SK-N-SH (cell line): ENCODE measurements at regions not wholly inside any gene's neighbourhood (a gene's known extent, or its start where the extent isn't known, plus 50 kb on each side); places are given as distances from the start of the nearest gene placed in this dataset.

ENCODE experiments used
- CTCF ChIA-PET: fragments of 300-600, 350-600 bp; formaldehyde crosslinking; extraction: SDS; loops from one replicate; lab custom pipeline; 2021; lab: Yijun Ruan, JAX
- POLR2A ChIA-PET: fragments of 350-600 bp; sonication (Branson Sonifier 250); formaldehyde crosslinking; extraction: SDS; loops from one replicate; lab custom pipeline; 2020; ENCODE audit warnings: antibody characterized with exemption, inconsistent platforms; lab: Yijun Ruan, JAX
- DNase-seq: peaks from one replicate; pipeline ENCODE4 v3.0.0; 2012
- H2AFZ ChIP-seq: fragments of 200-600 bp; sonication (generic); 2 replicates; pipeline ENCODE4 v1.8.1; 2016; ENCODE audit warnings: antibody characterized with exemption, mild to moderate bottlenecking, low read depth
- H3F3A ChIP-seq: fragments of 200-600 bp; sonication (generic); replicated peaks from 2 replicates; pipeline ENCODE3; 2016; ENCODE audit warnings: antibody characterized with exemption, mild to moderate bottlenecking; ENCODE audit not compliant: insufficient read depth
- H3K27ac ChIP-seq, 2 experiments: fragments of 200-500 bp in 1 of 2; fragments of 200-600 bp in 1 of 2; sonication (Bioruptor generic) in 1 of 2; sonication (generic), shearing (Covaris generic) in 1 of 2; 2 replicates each; pipeline versions ENCODE4 v1.5.1 to v1.6.1; 2014 to 2016; ENCODE audit warnings: low read depth in 2 of 2, inconsistent platforms in 1 of 2, low read length in 1 of 2, mild to moderate bottlenecking in 1 of 2, mixed read lengths in 1 of 2
- H3K27me3 ChIP-seq: fragments of 200-600 bp; sonication (generic), shearing (Covaris generic); 2 replicates; pipeline ENCODE4 v1.6.1; 2016; ENCODE audit warnings: mixed run types; ENCODE audit not compliant: insufficient read depth
- H3K36me3 ChIP-seq, 2 experiments: fragments of 200-500 bp in 1 of 2; fragments of 200-600 bp in 1 of 2; sonication (Bioruptor generic) in 1 of 2; sonication (generic) in 1 of 2; replicated peaks in 1 of 2; 2 replicates each; pipeline versions ENCODE3 to v1.5.1; 2014 to 2016; ENCODE audit warnings: low read length in 1 of 2, mild to moderate bottlenecking in 1 of 2; ENCODE audit not compliant: insufficient read depth in 2 of 2, control insufficient read depth in 1 of 2
- H3K4me1 ChIP-seq, 2 experiments: fragments of 200-500 bp in 1 of 2; fragments of 200-600 bp in 1 of 2; sonication (Bioruptor generic) in 1 of 2; sonication (generic), shearing (Covaris generic) in 1 of 2; 2 replicates each; pipeline versions ENCODE4 v1.5.1 to v1.6.1; 2014 to 2016; ENCODE audit warnings: low read depth in 1 of 2, low read length in 1 of 2, mixed run types in 1 of 2; ENCODE audit not compliant: insufficient read depth in 2 of 2, control insufficient read depth in 1 of 2
- H3K4me2 ChIP-seq: fragments of 200-600 bp; sonication (generic), shearing (Covaris generic); 2 replicates; pipeline ENCODE4 v1.6.1; 2017; ENCODE audit warnings: mixed run types
- H3K4me3 ChIP-seq, 2 experiments: fragments of 200-500 bp in 1 of 2; fragments of 200-600 bp in 1 of 2; sonication (Bioruptor generic) in 1 of 2; sonication (generic), shearing (Covaris generic) in 1 of 2; 2 replicates each; pipeline versions ENCODE4 v1.5.1 to v1.8.1; 2014 to 2016; ENCODE audit warnings: low read depth in 2 of 2, inconsistent platforms in 1 of 2, low read length in 1 of 2, mild to moderate bottlenecking in 1 of 2, mixed read lengths in 1 of 2, moderate library complexity in 1 of 2
- H3K79me2 ChIP-seq: fragments of 200-600 bp; sonication (generic); 2 replicates; pipeline ENCODE4 v1.8.1; 2017; ENCODE audit warnings: mild to moderate bottlenecking; ENCODE audit not compliant: insufficient read depth
- H3K9ac ChIP-seq: fragments of 200-600 bp; sonication (generic); 2 replicates; pipeline ENCODE4 v1.6.1; 2017; ENCODE audit warnings: mixed run types
- H3K9me2 ChIP-seq: fragments of 200-600 bp; sonication (generic); 2 replicates; pipeline ENCODE4 v1.6.1; 2017; ENCODE audit warnings: mixed run types
- H3K9me3 ChIP-seq: fragments of 200-600 bp; sonication (generic); 2 replicates; pipeline ENCODE4 v1.6.1; 2017; ENCODE audit warnings: mixed run types, mild to moderate bottlenecking, moderate library complexity
- H4K20me1 ChIP-seq: fragments of 200-600 bp; sonication (generic); 2 replicates; pipeline ENCODE4 v1.6.1; 2017; ENCODE audit warnings: mild to moderate bottlenecking, mixed run types; ENCODE audit not compliant: insufficient read depth
- ELF1 ChIP-seq: IDR thresholded peaks from 2 replicates; pipeline ENCODE4 v1.4.0; 2012
- EP300 ChIP-seq, 2 experiments: IDR thresholded peaks; 2 replicates each; pipeline versions ENCODE4 v1.4.0 to v1.6.1; 2012; ENCODE audit warnings: borderline replicate concordance in 1 of 2, low read depth in 1 of 2, low read length in 1 of 2
- FOSL2 ChIP-seq: IDR thresholded peaks from 2 replicates; pipeline ENCODE4 v1.4.0; 2012; ENCODE audit warnings: low read depth, mild to moderate bottlenecking, moderate library complexity, borderline replicate concordance
- FOXJ3 ChIP-seq: sonication (generic); formaldehyde crosslinking; IDR thresholded peaks from 2 replicates; pipeline ENCODE4 v1.5.1; 2020; ENCODE audit warnings: mild to moderate bottlenecking, missing genetic modification reagents
- GABPA ChIP-seq: IDR thresholded peaks from 2 replicates; pipeline ENCODE4 v1.4.0; 2012; ENCODE audit warnings: low read depth, mild to moderate bottlenecking
- GATA2 ChIP-seq: sonication (generic); formaldehyde crosslinking; IDR thresholded peaks from 2 replicates; pipeline ENCODE4 v1.5.0; 2020; ENCODE audit warnings: mild to moderate bottlenecking, missing genetic modification reagents
- IRF3 ChIP-seq: fragments of 150-350 bp; IDR thresholded peaks from 2 replicates; pipeline ENCODE4 v1.6.1; 2016; ENCODE audit warnings: mild to moderate bottlenecking, low read depth, low read length
- JUND ChIP-seq: IDR thresholded peaks from 2 replicates; pipeline ENCODE4 v1.4.0; 2012
- MEF2A ChIP-seq: IDR thresholded peaks from 2 replicates; pipeline ENCODE4 v1.4.0; 2012; ENCODE audit warnings: low read depth, borderline replicate concordance
- MXI1 ChIP-seq: IDR thresholded peaks from 2 replicates; pipeline ENCODE4 v1.6.1; 2012; ENCODE audit warnings: mild to moderate bottlenecking, low read depth, low read length, improper control_type of control experiment
- NFIC ChIP-seq: IDR thresholded peaks from 2 replicates; pipeline ENCODE4 v1.4.0; 2012; ENCODE audit warnings: borderline replicate concordance
- NRF1 ChIP-seq: IDR thresholded peaks from 2 replicates; pipeline ENCODE4 v1.6.1; 2012; ENCODE audit warnings: low read depth, mild to moderate bottlenecking, low read length
- POLR2AphosphoS5 ChIP-seq: IDR thresholded peaks from 2 replicates; pipeline ENCODE4 v1.6.1; 2012; ENCODE audit warnings: low read depth, low read length
- RCOR1 ChIP-seq: fragments of 150-350 bp; IDR thresholded peaks from 2 replicates; pipeline ENCODE4 v1.6.1; 2017; ENCODE audit warnings: antibody characterized with exemption, low read length
- RFX5 ChIP-seq: IDR thresholded peaks from 2 replicates; pipeline ENCODE4 v1.6.1; 2012; ENCODE audit warnings: mild to moderate bottlenecking, improper control_type of control experiment, low read length
- RXRA ChIP-seq: IDR thresholded peaks from 2 replicates; pipeline ENCODE4 v1.4.0; 2012; ENCODE audit warnings: low read depth, mild to moderate bottlenecking, borderline replicate concordance
- SIN3A ChIP-seq: IDR thresholded peaks from 2 replicates; pipeline ENCODE4 v1.6.1; 2012; ENCODE audit warnings: low read depth, mild to moderate bottlenecking, low read length, moderate library complexity, borderline replicate concordance
- TAF1 ChIP-seq: IDR thresholded peaks from 2 replicates; pipeline ENCODE4 v1.6.1; 2012; ENCODE audit warnings: low read depth, mild to moderate bottlenecking, low read length, moderate library complexity, borderline replicate concordance
- TEAD4 ChIP-seq: IDR thresholded peaks from 2 replicates; pipeline ENCODE4 v1.4.0; 2012; ENCODE audit warnings: mild to moderate bottlenecking, borderline replicate concordance; ENCODE audit not compliant: insufficient read depth
- ZBTB33 ChIP-seq: IDR thresholded peaks from 2 replicates; pipeline ENCODE4 v1.4.0; 2012; ENCODE audit warnings: low read depth, borderline replicate concordance
- WGBS: methylation state at CpG from one replicate; pipeline ENCODE4 v1.1.6; 2017; ENCODE audit warnings: low lambda C conversion rate; 5-methylcytosine and 5-hydroxymethylcytosine counted together
- TF ChIP-seq, protein P1 (sequence below): IDR thresholded peaks from 2 replicates; pipeline ENCODE4; 2012

DNA sequence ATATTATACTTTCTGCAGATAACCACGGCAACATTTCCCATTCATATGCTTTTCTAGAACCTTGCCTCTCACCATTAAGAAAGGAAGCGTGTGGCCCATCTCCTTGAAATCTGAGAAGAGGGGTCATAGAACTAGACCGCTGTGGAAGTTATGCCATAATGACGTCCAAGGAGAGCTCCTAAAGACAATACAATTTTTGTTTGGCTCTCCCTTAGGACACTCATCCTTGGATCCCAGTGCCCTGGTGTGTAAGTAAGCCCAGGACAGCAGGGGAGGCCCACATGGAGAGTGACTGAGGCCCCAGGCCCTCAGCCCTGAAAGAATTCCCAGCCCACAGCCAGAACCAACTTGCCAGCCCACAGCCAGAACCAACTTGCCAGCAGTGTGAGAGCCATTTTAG, 379.6 kb downstream of the FOXA2 start:
- Histone ChIP-seq H3F3A (no peaks in the 10 kb centered on the region), H3K9me2 (no peaks in the 10 kb centered on the region), H3K36me3 (no peaks in the 10 kb centered on the region), H3K4me1 (no peaks in the 10 kb centered on the region), H3K4me3 (no peak overlapping the region), H2AFZ (no peak overlapping the region), H3K27me3 (no peaks in the 10 kb centered on the region), H3K27ac (no peak overlapping the region), H3K9ac (no peak overlapping the region), H3K4me2 (no peak overlapping the region), H3K9me3 (no peaks in the 10 kb centered on the region), H3K79me2 (no peaks in the 10 kb centered on the region), H4K20me1 (no peaks in the 10 kb centered on the region)
- ChIA-PET POLR2A (no interaction called here), CTCF (no interaction called here)
- TF ChIP-seq RFX5 (no peak), FOXJ3 (CRISPR knock-in tag) (no peak), TAF1 (no peak), POLR2AphosphoS5 (no peak), TEAD4 (no peak), GABPA (no peak), JUND (no peak), RXRA (no peak), MEF2A (no peak), NRF1 (no peak)
- TF ChIP-seq, protein P1, sequence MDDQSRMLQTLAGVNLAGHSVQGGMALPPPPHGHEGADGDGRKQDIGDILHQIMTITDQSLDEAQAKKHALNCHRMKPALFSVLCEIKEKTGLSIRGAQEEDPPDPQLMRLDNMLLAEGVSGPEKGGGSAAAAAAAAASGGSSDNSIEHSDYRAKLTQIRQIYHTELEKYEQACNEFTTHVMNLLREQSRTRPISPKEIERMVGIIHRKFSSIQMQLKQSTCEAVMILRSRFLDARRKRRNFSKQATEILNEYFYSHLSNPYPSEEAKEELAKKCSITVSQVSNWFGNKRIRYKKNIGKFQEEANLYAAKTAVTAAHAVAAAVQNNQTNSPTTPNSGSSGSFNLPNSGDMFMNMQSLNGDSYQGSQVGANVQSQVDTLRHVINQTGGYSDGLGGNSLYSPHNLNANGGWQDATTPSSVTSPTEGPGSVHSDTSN = no peak
- WGBS = 4% methylated on average over 4 of the region's 4 CpGs
- no peak for DNase-seq

GRCh38 chr20:22182148-22182547, 402.2 kb downstream of the FOXA2 start:
- Histone ChIP-seq H3K27ac (no peak overlapping the region), H3K4me3 (no peak overlapping the region), H3K9ac (no peak overlapping the region), H3K4me1 (no peaks in the 10 kb centered on the region)
- 0% methylated on average over 1 of the region's 1 CpG for WGBS
- no peak for TF ChIP-seq RCOR1
- TF ChIP-seq EP300 (IDR thresholded peaks at IDR 0.05; ENCODE audit: borderline replicate concordance in 1 of 2, low read depth in 1 of 2, low read length in 1 of 2) = no peak
- TF ChIP-seq SIN3A = no peak
- TF ChIP-seq ELF1 = no peak
- no peak for TF ChIP-seq GABPA
- TF ChIP-seq POLR2AphosphoS5 = no peak
- no peak for TF ChIP-seq NFIC
- no peak for TF ChIP-seq GATA2
- TF ChIP-seq RXRA = no peak
- TF ChIP-seq ZBTB33 = no peak
- TF ChIP-seq FOSL2 = no peak
- no peak for TF ChIP-seq MEF2A
- TF ChIP-seq JUND = no peak
- no peak for TF ChIP-seq IRF3
- TF ChIP-seq TEAD4 = no peak
- no peak for TF ChIP-seq NRF1
- TF ChIP-seq MXI1 = no peak
- TF ChIP-seq TAF1 = no peak
- TF ChIP-seq, protein P1 = no peak
- TF ChIP-seq, all 33 proteins: peak for 0
- no peak for DNase-seq
- H3K27me3 ChIP-seq = no peaks in the 10 kb centered on the region
- POLR2A ChIA-PET = no interaction called here
- H3F3A ChIP-seq = no peaks in the 10 kb centered on the region
- H2AFZ ChIP-seq = no peak overlapping the region
- no peaks in the 10 kb centered on the region for H3K36me3 ChIP-seq
- no peaks in the 10 kb centered on the region for H4K20me1 ChIP-seq
- no peaks in the 10 kb centered on the region for H3K9me3 ChIP-seq
- CTCF ChIA-PET = no interaction called here
- no peaks in the 10 kb centered on the region for H3K79me2 ChIP-seq
- H3K4me2 ChIP-seq = no peak overlapping the region
- H3K9me2 ChIP-seq = no peaks in the 10 kb centered on the region
